ENCODE measurements at regions not wholly inside any gene's neighbourhood (a gene's known extent, or its start where the extent isn't known, plus 50 kb on each side); places are given as distances from the start of the nearest gene placed in this dataset.

DNA sequence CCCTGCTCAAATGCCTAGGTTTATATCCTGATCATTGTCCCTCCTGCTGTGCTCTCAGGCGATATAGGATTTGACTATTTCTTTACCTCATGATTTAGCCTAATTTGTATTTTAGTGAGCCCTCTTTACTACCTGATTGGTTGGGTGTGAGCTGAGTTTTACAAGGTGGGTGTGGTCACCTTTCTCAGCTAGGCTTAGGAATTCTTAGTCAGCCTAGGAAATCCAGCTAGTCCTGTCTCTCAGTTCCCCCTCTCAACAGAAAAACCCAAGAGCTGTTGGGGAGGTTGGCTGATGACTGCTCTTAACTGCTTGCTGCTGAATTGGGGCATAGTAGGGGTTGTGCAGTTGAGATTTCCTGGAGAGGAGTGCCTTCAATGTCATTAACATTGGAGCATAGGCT, 100.5 kb upstream of the AADAT start:
- TF ChIP-seq, protein P1, sequence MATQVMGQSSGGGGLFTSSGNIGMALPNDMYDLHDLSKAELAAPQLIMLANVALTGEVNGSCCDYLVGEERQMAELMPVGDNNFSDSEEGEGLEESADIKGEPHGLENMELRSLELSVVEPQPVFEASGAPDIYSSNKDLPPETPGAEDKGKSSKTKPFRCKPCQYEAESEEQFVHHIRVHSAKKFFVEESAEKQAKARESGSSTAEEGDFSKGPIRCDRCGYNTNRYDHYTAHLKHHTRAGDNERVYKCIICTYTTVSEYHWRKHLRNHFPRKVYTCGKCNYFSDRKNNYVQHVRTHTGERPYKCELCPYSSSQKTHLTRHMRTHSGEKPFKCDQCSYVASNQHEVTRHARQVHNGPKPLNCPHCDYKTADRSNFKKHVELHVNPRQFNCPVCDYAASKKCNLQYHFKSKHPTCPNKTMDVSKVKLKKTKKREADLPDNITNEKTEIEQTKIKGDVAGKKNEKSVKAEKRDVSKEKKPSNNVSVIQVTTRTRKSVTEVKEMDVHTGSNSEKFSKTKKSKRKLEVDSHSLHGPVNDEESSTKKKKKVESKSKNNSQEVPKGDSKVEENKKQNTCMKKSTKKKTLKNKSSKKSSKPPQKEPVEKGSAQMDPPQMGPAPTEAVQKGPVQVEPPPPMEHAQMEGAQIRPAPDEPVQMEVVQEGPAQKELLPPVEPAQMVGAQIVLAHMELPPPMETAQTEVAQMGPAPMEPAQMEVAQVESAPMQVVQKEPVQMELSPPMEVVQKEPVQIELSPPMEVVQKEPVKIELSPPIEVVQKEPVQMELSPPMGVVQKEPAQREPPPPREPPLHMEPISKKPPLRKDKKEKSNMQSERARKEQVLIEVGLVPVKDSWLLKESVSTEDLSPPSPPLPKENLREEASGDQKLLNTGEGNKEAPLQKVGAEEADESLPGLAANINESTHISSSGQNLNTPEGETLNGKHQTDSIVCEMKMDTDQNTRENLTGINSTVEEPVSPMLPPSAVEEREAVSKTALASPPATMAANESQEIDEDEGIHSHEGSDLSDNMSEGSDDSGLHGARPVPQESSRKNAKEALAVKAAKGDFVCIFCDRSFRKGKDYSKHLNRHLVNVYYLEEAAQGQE (IDR thresholded peaks at IDR 0.05; ENCODE audit: borderline replicate concordance): no peak
- TF ChIP-seq, protein P2, sequence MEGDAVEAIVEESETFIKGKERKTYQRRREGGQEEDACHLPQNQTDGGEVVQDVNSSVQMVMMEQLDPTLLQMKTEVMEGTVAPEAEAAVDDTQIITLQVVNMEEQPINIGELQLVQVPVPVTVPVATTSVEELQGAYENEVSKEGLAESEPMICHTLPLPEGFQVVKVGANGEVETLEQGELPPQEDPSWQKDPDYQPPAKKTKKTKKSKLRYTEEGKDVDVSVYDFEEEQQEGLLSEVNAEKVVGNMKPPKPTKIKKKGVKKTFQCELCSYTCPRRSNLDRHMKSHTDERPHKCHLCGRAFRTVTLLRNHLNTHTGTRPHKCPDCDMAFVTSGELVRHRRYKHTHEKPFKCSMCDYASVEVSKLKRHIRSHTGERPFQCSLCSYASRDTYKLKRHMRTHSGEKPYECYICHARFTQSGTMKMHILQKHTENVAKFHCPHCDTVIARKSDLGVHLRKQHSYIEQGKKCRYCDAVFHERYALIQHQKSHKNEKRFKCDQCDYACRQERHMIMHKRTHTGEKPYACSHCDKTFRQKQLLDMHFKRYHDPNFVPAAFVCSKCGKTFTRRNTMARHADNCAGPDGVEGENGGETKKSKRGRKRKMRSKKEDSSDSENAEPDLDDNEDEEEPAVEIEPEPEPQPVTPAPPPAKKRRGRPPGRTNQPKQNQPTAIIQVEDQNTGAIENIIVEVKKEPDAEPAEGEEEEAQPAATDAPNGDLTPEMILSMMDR (IDR thresholded peaks at IDR 0.05; ENCODE audit: poor library complexity, severe bottlenecking): no peak
- TF ChIP-seq POLR2AphosphoS5 (IDR thresholded peaks at IDR 0.05) (no peak), RAD21 (conservative IDR thresholded peaks at IDR 0.05) (no peak), EZH2 (IDR thresholded peaks at IDR 0.05; ENCODE audit: borderline replicate concordance, insufficient read depth, low read length, poor library complexity, severe bottlenecking) (no peak), TAF1 (IDR thresholded peaks at IDR 0.05; ENCODE audit: low read depth) (no peak), SMC3 (conservative IDR thresholded peaks at IDR 0.05; ENCODE audit: poor library complexity) (no peak)
